Colonic mucosa (tissue), 4 donors: ENCODE measurements at regions not wholly inside any gene's neighbourhood (a gene's known extent, or its start where the extent isn't known, plus 50 kb on each side); places are given as distances from the start of the nearest gene placed in this dataset.
"Not testable (repeated sequence)": the region's sequence is repeated elsewhere in the genome, so short reads cannot be mapped to it uniquely, and the experiment has no call there.

Experiments
- DNase-seq: peaks from one replicate; pipeline ENCODE4 v3.0.0-alpha.2; 2020
- H3K27ac ChIP-seq: fragments of 200-600 bp; one replicate; pipeline ENCODE4 v1.8.0; 2021
- H3K27me3 ChIP-seq: fragments of 200-600 bp; one replicate; pipeline ENCODE4 v1.8.0; 2021
- H3K36me3 ChIP-seq: fragments of 200-600 bp; one replicate; pipeline ENCODE4 v1.8.0; 2021
- H3K4me1 ChIP-seq: fragments of 200-600 bp; one replicate; pipeline ENCODE4 v1.8.0; 2021; ENCODE audit warnings: mild to moderate bottlenecking
- H3K4me3 ChIP-seq: fragments of 200-600 bp; one replicate; pipeline ENCODE4 v1.8.0; 2021
- H3K9ac ChIP-seq, 2 donors: one replicate each; pipeline ENCODE4 v1.7.0; 2013; ENCODE audit warnings: control low read depth in 2 of 2, low read depth in 2 of 2, low read length in 2 of 2
- H3K9me3 ChIP-seq: fragments of 200-600 bp; one replicate; pipeline ENCODE4 v1.8.0; 2021
- CTCF ChIP-seq: fragments of 200-600 bp; IDR thresholded peaks from one replicate; pipeline ENCODE4 v1.8.0; 2022; ENCODE audit warnings: antibody characterized with exemption, mild to moderate bottlenecking
- intact Hi-C: fragments of 100-400 bp; cut with DNase I; formaldehyde crosslinking; loops from one replicate; pipeline ENCODE4 v1.14.1; 2022
- donor health status: healthy.
- donor health status: DM: no; HTN: no; CAD: no.
- donor health status: DM: no; HTN: no; CAD: no.

- DNase-seq, H3K4me1 ChIP-seq, H3K27ac ChIP-seq, H3K9me3 ChIP-seq, H3K9ac ChIP-seq, intact Hi-C loops, H3K4me3 ChIP-seq, H3K27me3 ChIP-seq, H3K36me3 ChIP-seq: not testable (repeated sequence)
These were observed 64.4 kb downstream of the KLRB1 start for GRCh38 chr12:9543341-9543740.

GRCh38 chr12:9542827-9543226 is 64.9 kb downstream of the KLRB1 start:
- H3K9me3 ChIP-seq, intact Hi-C loops, H3K36me3 ChIP-seq: not testable (repeated sequence)

GRCh38 chr12:9515925-9516324 is 91.8 kb downstream of the KLRB1 start:
- H3K27ac ChIP-seq, H3K9ac ChIP-seq, H3K4me3 ChIP-seq, H3K4me1 ChIP-seq, DNase-seq, H3K27me3 ChIP-seq, H3K9me3 ChIP-seq, intact Hi-C loops, H3K36me3 ChIP-seq: not testable (repeated sequence)

More at GRCh38 chr12:9542827-9543226, 64.9 kb downstream of the KLRB1 start:
- H3K9ac ChIP-seq, H3K27me3 ChIP-seq, H3K27ac ChIP-seq, DNase-seq, H3K4me1 ChIP-seq, H3K4me3 ChIP-seq: not testable (repeated sequence)

GRCh38 chr12:9512695-9513094 is 95.0 kb downstream of the KLRB1 start:
- H3K4me1 ChIP-seq, H3K4me3 ChIP-seq, H3K9ac ChIP-seq, H3K27me3 ChIP-seq, H3K27ac ChIP-seq, H3K36me3 ChIP-seq, intact Hi-C loops, DNase-seq, H3K9me3 ChIP-seq: not testable (repeated sequence)

- H3K9me3 ChIP-seq, H3K4me3 ChIP-seq, H3K4me1 ChIP-seq, DNase-seq, intact Hi-C loops, H3K36me3 ChIP-seq, H3K9ac ChIP-seq, H3K27me3 ChIP-seq, H3K27ac ChIP-seq: not testable (repeated sequence)
These were observed 97.2 kb downstream of the KLRB1 start for GRCh38 chr12:9510392-9511011.

- Histone ChIP-seq H3K27me3 (no peaks in the 10 kb centered on the region), H3K36me3 (no peaks in the 10 kb centered on the region), H3K9me3 (no peaks in the 10 kb centered on the region), H3K4me3 (no peak overlapping the region), H3K4me1 (no peaks in the 10 kb centered on the region), H3K9ac (no peak overlapping the region), H3K27ac (no peak overlapping the region)
- TF ChIP-seq CTCF, result no peak
- intact Hi-C loops, result no loop called here
- no peak for DNase-seq
These were observed 98.1 kb downstream of the KLRB1 start for GRCh38 chr12:9509464-9510161.

GRCh38 chr12:9506746-9507145 is 101.0 kb downstream of the KLRB1 start:
- no peak overlapping the region for H3K9ac ChIP-seq
- no peaks in the 10 kb centered on the region for H3K27me3 ChIP-seq
- DNase-seq, result no peak
- no peaks in the 10 kb centered on the region for H3K4me1 ChIP-seq
- H3K4me3 ChIP-seq, result no peak overlapping the region
- no peaks in the 10 kb centered on the region for H3K36me3 ChIP-seq
- no peak for TF ChIP-seq CTCF
- intact Hi-C loops, result no loop called here
- no peaks in the 10 kb centered on the region for H3K9me3 ChIP-seq
- no peak overlapping the region for H3K27ac ChIP-seq

GRCh38 chr12:9503384-9503783 is 104.3 kb downstream of the KLRB1 start:
- H3K27ac ChIP-seq, H3K36me3 ChIP-seq, intact Hi-C loops, H3K9me3 ChIP-seq, H3K9ac ChIP-seq, DNase-seq, H3K27me3 ChIP-seq, H3K4me3 ChIP-seq, H3K4me1 ChIP-seq: not testable (repeated sequence)

GRCh38 chr12:9502845-9503244 is 104.9 kb downstream of the KLRB1 start:
- DNase-seq, H3K9me3 ChIP-seq, H3K4me3 ChIP-seq, H3K9ac ChIP-seq, H3K27me3 ChIP-seq, H3K4me1 ChIP-seq, intact Hi-C loops, H3K36me3 ChIP-seq, H3K27ac ChIP-seq: not testable (repeated sequence)

- H3K27me3 ChIP-seq, H3K27ac ChIP-seq, H3K4me1 ChIP-seq, H3K36me3 ChIP-seq, H3K9me3 ChIP-seq, DNase-seq, H3K9ac ChIP-seq, H3K4me3 ChIP-seq, intact Hi-C loops: not testable (repeated sequence)
These were observed 114.4 kb downstream of the KLRB1 start for GRCh38 chr12:9493325-9493724.

- intact Hi-C loops, H3K4me1 ChIP-seq, H3K36me3 ChIP-seq, H3K9me3 ChIP-seq, H3K4me3 ChIP-seq, DNase-seq, H3K9ac ChIP-seq, H3K27me3 ChIP-seq, H3K27ac ChIP-seq: not testable (repeated sequence)
These were observed 126.4 kb downstream of the KLRB1 start for GRCh38 chr12:9481289-9481688.

- H3K27ac ChIP-seq, H3K9ac ChIP-seq, H3K9me3 ChIP-seq, DNase-seq, H3K4me3 ChIP-seq, H3K4me1 ChIP-seq, H3K36me3 ChIP-seq, intact Hi-C loops, H3K27me3 ChIP-seq: not testable (repeated sequence)
These were observed 133.5 kb downstream of the KLRB1 start for GRCh38 chr12:9474197-9474596.
